Caco-2 (cell line): ENCODE measurements at regions not wholly inside any gene's neighbourhood (a gene's known extent, or its start where the extent isn't known, plus 50 kb on each side); places are given as distances from the start of the nearest gene placed in this dataset.

ENCODE experiments used
- BruUV-seq: library from RNA; stranded (reverse); fragments of 400-500 nt; replicated peaks from 2 replicates; lab custom pipeline; 2021; lab: Mats Ljungman, UMichigan
- CTCF ChIA-PET: fragments of 300-600 bp; sonication (Branson Sonifier 250); formaldehyde crosslinking; loops from one replicate; lab custom pipeline; 2022; ENCODE audit warnings: antibody characterized with exemption; lab: Charles Lee
- POLR2A ChIA-PET: fragments of 300-600 bp; sonication (Branson Sonifier 250); formaldehyde crosslinking; loops from one replicate; lab custom pipeline; 2022; ENCODE audit warnings: antibody characterized with exemption; lab: Charles Lee
- DNase-seq, 2 experiments: peaks; one replicate each; pipeline versions ENCODE4 v3.0.0 to v3.0.0-alpha.2; 2020 to 2022
- H3K27me3 ChIP-seq: replicated peaks from 2 replicates; pipeline ENCODE4 v1.6.0; 2011; ENCODE audit warnings: low read length; ENCODE audit not compliant: control insufficient read depth, insufficient read depth
- H3K36me3 ChIP-seq: 2 replicates; pipeline ENCODE4 v1.5.1; 2011; ENCODE audit warnings: low read length; ENCODE audit not compliant: control insufficient read depth, insufficient read depth
- H3K4me1 ChIP-seq: fragments of 250-450 bp; sonication (Bioruptor Pico); 2 replicates; pipeline ENCODE4 v1.5.1; 2020; ENCODE audit warnings: mild to moderate bottlenecking
- H3K4me3 ChIP-seq: 2 replicates; pipeline ENCODE4 v1.5.1; 2011; ENCODE audit warnings: low read depth, mild to moderate bottlenecking, control low read depth, low read length
- H3K9me3 ChIP-seq: fragments of 250-450 bp; sonication (Bioruptor Pico); 2 replicates; pipeline ENCODE4 v1.5.1; 2020; ENCODE audit warnings: mild to moderate bottlenecking, moderate library complexity
- H3K27ac Mint-ChIP-seq: one replicate; pipeline ENCODE4 v1.8.0; 2022; ENCODE audit warnings: mixed read lengths; ENCODE audit not compliant: unreplicated experiment
- H3K27me3 Mint-ChIP-seq: one replicate; pipeline ENCODE4 v1.8.0; 2022; ENCODE audit warnings: mixed read lengths; ENCODE audit not compliant: insufficient read depth, unreplicated experiment
- H3K36me3 Mint-ChIP-seq: one replicate; pipeline ENCODE4 v1.8.0; 2022; ENCODE audit warnings: mild to moderate bottlenecking, mixed read lengths; ENCODE audit not compliant: insufficient read depth, unreplicated experiment
- H3K4me1 Mint-ChIP-seq: one replicate; pipeline ENCODE4 v1.8.0; 2022; ENCODE audit warnings: low read depth, mixed read lengths; ENCODE audit not compliant: unreplicated experiment
- H3K4me3 Mint-ChIP-seq: one replicate; pipeline ENCODE4 v1.8.0; 2022; ENCODE audit warnings: mild to moderate bottlenecking, moderate library complexity, mixed read lengths; ENCODE audit not compliant: unreplicated experiment
- H3K9me3 Mint-ChIP-seq: one replicate; pipeline ENCODE4 v1.8.0; 2022; ENCODE audit warnings: mixed read lengths; ENCODE audit not compliant: unreplicated experiment
- CTCF ChIP-seq, 2 experiments: fragments of 200-600 bp in 1 of 2; IDR thresholded peaks; 1 replicate in 1 of 2; 2 replicates in 1 of 2; pipeline versions ENCODE4 v1.5.1 to v1.8.0; 2011 to 2022; ENCODE audit warnings: antibody characterized with exemption in 1 of 2, control low read depth in 1 of 2, inconsistent platforms in 1 of 2, low read depth in 1 of 2, low read length in 1 of 2, mild to moderate bottlenecking in 1 of 2, moderate library complexity in 1 of 2; ENCODE audit not compliant: insufficient read depth in 1 of 2, severe bottlenecking in 1 of 2, unreplicated experiment in 1 of 2
- intact Hi-C: fragments of 100-400 bp; cut with micrococcal nuclease; formaldehyde crosslinking; loops from one replicate; pipeline ENCODE4 v1.10.0; 2022; ENCODE audit not compliant: unreplicated experiment

DNA sequence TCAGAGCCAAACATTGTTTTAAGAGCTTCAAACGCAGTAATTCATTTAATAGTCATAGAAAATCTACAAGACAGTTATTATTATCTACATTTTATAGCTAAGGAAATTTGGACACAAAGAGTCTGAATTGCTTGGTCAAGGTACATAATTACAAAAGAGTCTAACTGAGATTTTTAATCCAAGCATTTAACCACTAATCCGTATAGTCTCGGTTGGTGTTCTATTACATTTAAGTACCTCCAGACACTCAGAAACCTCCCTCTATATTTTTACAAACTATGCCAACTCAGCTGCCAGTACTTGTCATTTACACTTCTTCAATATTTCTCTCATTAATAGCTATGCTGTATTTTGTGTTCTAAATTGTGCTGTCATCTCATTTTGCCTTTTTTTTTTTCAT is 240.2 kb upstream of the PLSCR5 start:
- H3K4me3 ChIP-seq: no peak overlapping the region
- intact Hi-C loops: no loop called here
- Mint-ChIP-seq H3K27me3 (no peaks in the 10 kb centered on the region), H3K36me3 (no peaks in the 10 kb centered on the region), H3K4me3 (no peak overlapping the region), H3K27ac (no peak overlapping the region), H3K4me1 (no peaks in the 10 kb centered on the region), H3K9me3 (no peaks in the 10 kb centered on the region)
- no peak for TF ChIP-seq CTCF (IDR thresholded peaks at IDR 0.05; ENCODE audit: insufficient read depth in 1 of 2, low read depth in 1 of 2, low read length in 1 of 2, severe bottlenecking in 1 of 2, unreplicated experiment in 1 of 2)
- no peaks in the 10 kb centered on the region for H3K36me3 ChIP-seq
- POLR2A ChIA-PET: no interaction called here
- CTCF ChIA-PET: no interaction called here
- no peaks in the 10 kb centered on the region for H3K9me3 ChIP-seq
- BruUV-seq: no TSS peak
- no peak for DNase-seq
- no peaks in the 10 kb centered on the region for H3K4me1 ChIP-seq
- no peaks in the 10 kb centered on the region for H3K27me3 ChIP-seq

- H3K27me3 Mint-ChIP-seq: no peaks in the 10 kb centered on the region
- intact Hi-C loops: no loop called here
These were observed 238.3 kb upstream of the PLSCR5 start for GRCh38 chr3:146843476-146843875.

DNA sequence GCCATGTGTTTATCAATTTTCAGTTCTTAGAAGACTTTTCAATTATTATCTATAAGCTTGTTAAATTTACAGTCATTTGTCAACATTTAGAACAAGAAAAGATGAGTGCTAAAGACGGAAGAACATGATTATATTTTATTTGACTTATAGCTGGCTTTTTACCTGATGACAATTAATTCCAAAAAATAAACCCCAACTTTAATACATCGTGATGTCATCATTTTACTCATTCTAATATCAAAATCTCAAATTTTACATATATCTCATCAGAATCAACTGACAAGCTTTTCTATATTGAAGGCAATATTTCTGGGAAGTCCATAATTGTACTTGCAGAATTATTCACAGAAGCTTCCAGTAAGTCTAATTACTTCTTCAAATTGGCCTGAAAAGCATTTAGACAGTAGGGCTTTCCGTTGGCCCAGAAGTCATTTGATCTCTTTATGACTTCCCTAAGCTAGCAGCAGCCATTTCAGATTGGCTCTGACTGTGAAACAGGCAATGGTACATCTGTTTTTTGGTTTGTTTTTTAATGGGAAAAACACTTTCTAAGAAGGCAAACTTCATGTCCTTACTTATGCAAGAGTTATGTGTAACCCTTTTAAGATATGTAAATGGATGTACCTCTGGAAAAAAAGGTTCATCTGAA is 234.7 kb upstream of the PLSCR5 start:
- no peaks in the 10 kb centered on the region for H3K27me3 Mint-ChIP-seq
- H3K27ac Mint-ChIP-seq: no peak overlapping the region
- Histone ChIP-seq H3K9me3 (no peaks in the 10 kb centered on the region), H3K4me3 (no peak overlapping the region), H3K27me3 (no peaks in the 10 kb centered on the region), H3K4me1 (no peaks in the 10 kb centered on the region), H3K36me3 (no peaks in the 10 kb centered on the region)
- H3K9me3 Mint-ChIP-seq: no peaks in the 10 kb centered on the region
- H3K36me3 Mint-ChIP-seq: no peaks in the 10 kb centered on the region
- TF ChIP-seq CTCF (IDR thresholded peaks at IDR 0.05; ENCODE audit: insufficient read depth in 1 of 2, low read depth in 1 of 2, low read length in 1 of 2, severe bottlenecking in 1 of 2, unreplicated experiment in 1 of 2): no peak
- BruUV-seq: no TSS peak
- no peaks in the 10 kb centered on the region for H3K4me1 Mint-ChIP-seq
- ChIA-PET POLR2A (no interaction called here), CTCF (no interaction called here)
- intact Hi-C loops: no loop called here
- no peak overlapping the region for H3K4me3 Mint-ChIP-seq
- DNase-seq: no peak

More at GRCh38 chr3:146843476-146843875, 238.3 kb upstream of the PLSCR5 start:
- Histone ChIP-seq H3K27me3 (no peaks in the 10 kb centered on the region), H3K9me3 (no peaks in the 10 kb centered on the region), H3K36me3 (no peaks in the 10 kb centered on the region), H3K4me3 (no peak overlapping the region), H3K4me1 (no peaks in the 10 kb centered on the region)
- Mint-ChIP-seq H3K4me1 (no peaks in the 10 kb centered on the region), H3K9me3 (no peaks in the 10 kb centered on the region), H3K27ac (no peak overlapping the region), H3K4me3 (no peak overlapping the region), H3K36me3 (no peaks in the 10 kb centered on the region)
- TF ChIP-seq CTCF (IDR thresholded peaks at IDR 0.05; ENCODE audit: insufficient read depth in 1 of 2, low read depth in 1 of 2, low read length in 1 of 2, severe bottlenecking in 1 of 2, unreplicated experiment in 1 of 2): no peak
- no TSS peak for BruUV-seq
- POLR2A ChIA-PET: no interaction called here
- no peak for DNase-seq
- CTCF ChIA-PET: no interaction called here
